Activated T-cell treated with anti-CD3 and anti-CD28 coated beads, Interleukin-2, amount 50 U/mL, for 24 hours (primary cell): ENCODE measurements at regions not wholly inside any gene's neighbourhood (a gene's known extent, or its start where the extent isn't known, plus 50 kb on each side); places are given as distances from the start of the nearest gene placed in this dataset.

Source experiments
- DNase-seq: peaks from one replicate; pipeline ENCODE4 v3.0.0-alpha.2; 2020
- H3K27ac Mint-ChIP-seq: 2 replicates; pipeline ENCODE4 v1.8.0; 2020; ENCODE audit warnings: mild to moderate bottlenecking, mixed read lengths
- H3K27me3 Mint-ChIP-seq: 2 replicates; pipeline ENCODE4 v1.8.0; 2020; ENCODE audit warnings: mixed read lengths
- H3K36me3 Mint-ChIP-seq: 2 replicates; pipeline ENCODE4 v1.8.0; 2020; ENCODE audit warnings: low read depth, mixed read lengths
- H3K4me1 Mint-ChIP-seq: 2 replicates; pipeline ENCODE4 v1.8.0; 2020; ENCODE audit warnings: low read depth, mixed read lengths
- H3K4me3 Mint-ChIP-seq: 2 replicates; pipeline ENCODE4 v1.8.0; 2020; ENCODE audit warnings: mild to moderate bottlenecking, moderate library complexity, mixed read lengths
- H3K9me3 Mint-ChIP-seq: 2 replicates; pipeline ENCODE4 v1.8.0; 2020; ENCODE audit warnings: mixed read lengths

GRCh38 chr2:147740211-147740927, 104.5 kb upstream of the ACVR2A start:
- no peak overlapping the region for H3K27ac Mint-ChIP-seq
- H3K36me3 Mint-ChIP-seq, result no peaks in the 10 kb centered on the region
- no peaks in the 10 kb centered on the region for H3K4me1 Mint-ChIP-seq
- no peak overlapping the region for H3K4me3 Mint-ChIP-seq
- DNase-seq, result no peak
- H3K27me3 Mint-ChIP-seq, result no peaks in the 10 kb centered on the region
- H3K9me3 Mint-ChIP-seq, result no peaks in the 10 kb centered on the region

GRCh38 chr2:147739508-147739907, 105.3 kb upstream of the ACVR2A start:
- Mint-ChIP-seq H3K9me3 (no peaks in the 10 kb centered on the region), H3K27me3 (no peaks in the 10 kb centered on the region), H3K4me1 (no peaks in the 10 kb centered on the region), H3K36me3 (no peaks in the 10 kb centered on the region), H3K4me3 (no peak overlapping the region), H3K27ac (no peak overlapping the region)
- DNase-seq, result no peak

GRCh38 chr2:147718831-147719230, 126.0 kb upstream of the ACVR2A start:
- H3K9me3 Mint-ChIP-seq, result no peaks in the 10 kb centered on the region
- H3K4me1 Mint-ChIP-seq, result no peaks in the 10 kb centered on the region
- no peaks in the 10 kb centered on the region for H3K27me3 Mint-ChIP-seq
- no peak overlapping the region for H3K27ac Mint-ChIP-seq
- no peak for DNase-seq
- no peak overlapping the region for H3K4me3 Mint-ChIP-seq
- no peaks in the 10 kb centered on the region for H3K36me3 Mint-ChIP-seq

GRCh38 chr2:147716906-147717305, 127.9 kb upstream of the ACVR2A start:
- Mint-ChIP-seq H3K27me3 (no peaks in the 10 kb centered on the region), H3K4me1 (peaks cover 1% of the 10 kb centered on the region), H3K27ac (no peak overlapping the region), H3K36me3 (no peaks in the 10 kb centered on the region), H3K9me3 (peaks cover 9% of the 10 kb centered on the region), H3K4me3 (no peak overlapping the region)
- no peak for DNase-seq

- Mint-ChIP-seq H3K27me3 (no peaks in the 10 kb centered on the region), H3K4me3 (no peak overlapping the region), H3K36me3 (no peaks in the 10 kb centered on the region), H3K27ac (no peak overlapping the region), H3K4me1 (peaks cover 1% of the 10 kb centered on the region), H3K9me3 (peaks cover 20% of the 10 kb centered on the region)
- DNase-seq, result no peak
These were observed 129.0 kb upstream of the ACVR2A start for GRCh38 chr2:147715807-147716206.

- no peaks in the 10 kb centered on the region for H3K27me3 Mint-ChIP-seq
- DNase-seq, result no peak
- H3K9me3 Mint-ChIP-seq, result peaks cover 22% of the 10 kb centered on the region
- no peak overlapping the region for H3K4me3 Mint-ChIP-seq
- peaks cover 1% of the 10 kb centered on the region for H3K4me1 Mint-ChIP-seq
- no peak overlapping the region for H3K27ac Mint-ChIP-seq
- H3K36me3 Mint-ChIP-seq, result no peaks in the 10 kb centered on the region
These were observed 130.2 kb upstream of the ACVR2A start for GRCh38 chr2:147714582-147714981.

GRCh38 chr2:147713349-147713748, 131.5 kb upstream of the ACVR2A start:
- no peak overlapping the region for H3K4me3 Mint-ChIP-seq
- no peaks in the 10 kb centered on the region for H3K36me3 Mint-ChIP-seq
- no peak overlapping the region for H3K27ac Mint-ChIP-seq
- no peaks in the 10 kb centered on the region for H3K27me3 Mint-ChIP-seq
- no peak for DNase-seq
- peaks cover 1% of the 10 kb centered on the region for H3K4me1 Mint-ChIP-seq
- peaks cover 22% of the 10 kb centered on the region for H3K9me3 Mint-ChIP-seq

- no peaks in the 10 kb centered on the region for H3K27me3 Mint-ChIP-seq
- no peak overlapping the region for H3K4me3 Mint-ChIP-seq
- no peak overlapping the region for H3K27ac Mint-ChIP-seq
- H3K4me1 Mint-ChIP-seq, result peaks cover 1% of the 10 kb centered on the region
- DNase-seq, result no peak
- H3K36me3 Mint-ChIP-seq, result no peaks in the 10 kb centered on the region
- H3K9me3 Mint-ChIP-seq, result peaks cover 23% of the 10 kb centered on the region
These were observed 132.8 kb upstream of the ACVR2A start for GRCh38 chr2:147712051-147712450.

DNA sequence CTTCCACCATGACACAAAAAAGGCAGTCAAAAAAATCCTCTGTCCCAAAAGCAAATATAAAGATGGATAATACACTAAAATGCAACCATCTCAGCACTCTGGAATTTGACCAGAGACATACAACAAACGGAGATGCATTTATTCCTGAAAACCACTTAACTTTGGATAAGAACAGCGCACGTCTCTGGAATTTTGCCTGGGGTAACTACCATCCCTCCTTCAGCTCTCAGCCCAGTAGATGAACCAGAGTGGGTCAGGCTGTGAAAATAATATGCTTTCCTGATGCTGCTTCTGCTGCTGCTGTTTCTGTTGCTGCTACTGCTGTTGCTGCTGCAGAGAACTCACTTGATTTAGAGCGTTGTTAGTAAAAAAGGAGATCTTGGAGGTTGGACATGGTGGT, 133.8 kb upstream of the ACVR2A start:
- H3K4me1 Mint-ChIP-seq, result peaks cover 1% of the 10 kb centered on the region
- H3K4me3 Mint-ChIP-seq, result no peak overlapping the region
- H3K27ac Mint-ChIP-seq, result no peak overlapping the region
- H3K9me3 Mint-ChIP-seq, result peaks cover 23% of the 10 kb centered on the region
- H3K36me3 Mint-ChIP-seq, result no peaks in the 10 kb centered on the region
- DNase-seq, result no peak
- H3K27me3 Mint-ChIP-seq, result no peaks in the 10 kb centered on the region

- Mint-ChIP-seq H3K4me1 (peaks cover 1% of the 10 kb centered on the region), H3K27ac (no peak overlapping the region), H3K9me3 (peaks cover 26% of the 10 kb centered on the region), H3K36me3 (no peaks in the 10 kb centered on the region), H3K27me3 (no peaks in the 10 kb centered on the region), H3K4me3 (no peak overlapping the region)
- DNase-seq, result no peak
These were observed 135.2 kb upstream of the ACVR2A start for GRCh38 chr2:147709655-147710054.

GRCh38 chr2:147703171-147703570, 141.7 kb upstream of the ACVR2A start:
- no peak for DNase-seq
- Mint-ChIP-seq H3K36me3 (no peaks in the 10 kb centered on the region), H3K4me1 (peaks cover 2% of the 10 kb centered on the region), H3K9me3 (peaks cover 8% of the 10 kb centered on the region), H3K27me3 (no peaks in the 10 kb centered on the region), H3K27ac (no peak overlapping the region), H3K4me3 (no peak overlapping the region)

DNA sequence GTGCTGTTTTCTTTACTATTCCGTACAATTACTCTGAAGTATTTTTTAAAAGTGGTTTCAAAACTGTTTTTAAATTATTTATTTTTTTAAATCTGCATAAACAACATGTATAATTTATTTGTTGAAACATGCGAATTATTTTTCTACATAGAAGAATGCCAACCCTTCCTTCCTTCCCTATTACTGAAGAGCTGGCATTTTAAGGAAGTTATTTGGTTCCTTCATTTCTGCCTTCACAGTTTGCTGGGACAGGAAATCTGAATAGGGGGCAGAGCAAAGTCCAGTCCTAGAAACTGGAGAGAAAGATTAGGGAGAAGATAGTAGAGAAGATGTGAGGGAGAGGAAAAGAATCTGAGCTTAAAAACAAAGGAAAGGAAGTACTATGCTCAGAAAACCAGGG, 146.7 kb upstream of the ACVR2A start:
- Mint-ChIP-seq H3K4me3 (no peak overlapping the region), H3K4me1 (peaks cover 1% of the 10 kb centered on the region), H3K9me3 (peaks cover 2% of the 10 kb centered on the region), H3K27me3 (no peaks in the 10 kb centered on the region), H3K27ac (no peak overlapping the region), H3K36me3 (no peaks in the 10 kb centered on the region)
- DNase-seq, result no peak

DNA sequence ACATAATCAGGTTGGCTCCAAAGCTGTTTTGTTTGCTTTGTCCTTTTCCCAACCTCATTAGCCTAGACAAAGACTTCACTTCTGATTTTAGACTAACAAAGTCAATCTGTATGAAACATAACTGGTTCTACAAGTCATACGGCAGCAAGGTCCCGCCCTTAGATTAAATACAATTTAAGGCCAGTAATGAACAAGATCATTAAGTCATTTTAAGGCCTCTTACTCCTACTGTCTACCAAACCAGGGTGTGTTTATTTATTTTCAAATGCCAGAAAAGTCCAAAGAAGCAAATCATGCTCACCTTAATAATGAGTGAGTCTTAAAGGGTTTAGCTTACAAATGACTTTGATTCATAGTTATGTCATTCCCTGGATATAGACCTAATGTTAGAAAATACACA, 148.4 kb upstream of the ACVR2A start:
- H3K27ac Mint-ChIP-seq, result no peak overlapping the region
- DNase-seq, result no peak
- H3K4me3 Mint-ChIP-seq, result no peak overlapping the region
- no peaks in the 10 kb centered on the region for H3K9me3 Mint-ChIP-seq
- no peaks in the 10 kb centered on the region for H3K36me3 Mint-ChIP-seq
- H3K4me1 Mint-ChIP-seq, result no peaks in the 10 kb centered on the region
- no peaks in the 10 kb centered on the region for H3K27me3 Mint-ChIP-seq

GRCh38 chr2:147689220-147689909, 155.5 kb upstream of the ACVR2A start:
- no peaks in the 10 kb centered on the region for H3K27me3 Mint-ChIP-seq
- no peaks in the 10 kb centered on the region for H3K9me3 Mint-ChIP-seq
- H3K27ac Mint-ChIP-seq, result no peak overlapping the region
- H3K4me3 Mint-ChIP-seq, result no peak overlapping the region
- H3K4me1 Mint-ChIP-seq, result no peaks in the 10 kb centered on the region
- no peak for DNase-seq
- no peaks in the 10 kb centered on the region for H3K36me3 Mint-ChIP-seq

- H3K36me3 Mint-ChIP-seq, result no peaks in the 10 kb centered on the region
- no peaks in the 10 kb centered on the region for H3K27me3 Mint-ChIP-seq
- H3K4me3 Mint-ChIP-seq, result no peak overlapping the region
- no peaks in the 10 kb centered on the region for H3K4me1 Mint-ChIP-seq
- DNase-seq, result no peak
- H3K9me3 Mint-ChIP-seq, result no peaks in the 10 kb centered on the region
- H3K27ac Mint-ChIP-seq, result no peak overlapping the region
These were observed 156.6 kb upstream of the ACVR2A start for GRCh38 chr2:147688242-147688641.
